Activated T-helper 17 cell treated with anti-CD3 and anti-CD28 coated beads, Interleukin-2, amount 50 U/mL, for 72 hours (primary cell): ENCODE measurements at regions not wholly inside any gene's neighbourhood (a gene's known extent, or its start where the extent isn't known, plus 50 kb on each side); places are given as distances from the start of the nearest gene placed in this dataset.

Experiments
- ATAC-seq: fragments of 150-1000 bp; cut with Tn5 transposase; replicated peaks from 2 replicates; pipeline ENCODE4 v1.10.0; 2021; ENCODE audit warnings: mild to moderate bottlenecking, moderate library complexity
- H3K27ac Mint-ChIP-seq: one replicate; pipeline ENCODE4 v1.8.0; 2022; ENCODE audit warnings: mixed read lengths
- H3K27me3 Mint-ChIP-seq: one replicate; pipeline ENCODE4 v1.8.0; 2022; ENCODE audit warnings: mixed read lengths
- H3K36me3 Mint-ChIP-seq: one replicate; pipeline ENCODE4 v1.8.0; 2022; ENCODE audit warnings: low read depth, mild to moderate bottlenecking, mixed read lengths
- H3K4me1 Mint-ChIP-seq: one replicate; pipeline ENCODE4 v1.8.0; 2022; ENCODE audit warnings: mixed read lengths
- H3K4me3 Mint-ChIP-seq: one replicate; pipeline ENCODE4 v1.8.0; 2022; ENCODE audit warnings: mild to moderate bottlenecking, mixed read lengths
- H3K9me3 Mint-ChIP-seq: one replicate; pipeline ENCODE4 v1.8.0; 2022; ENCODE audit warnings: mixed read lengths

- Mint-ChIP-seq H3K36me3 (no peaks in the 10 kb centered on the region), H3K27me3 (no peaks in the 10 kb centered on the region), H3K27ac (no peak overlapping the region), H3K4me1 (no peaks in the 10 kb centered on the region), H3K4me3 (no peak overlapping the region), H3K9me3 (peaks cover 14% of the 10 kb centered on the region)
- no peak for ATAC-seq
Measured at GRCh38 chr13:62287764-62288163, 872.1 kb upstream of the PCDH20 start.

DNA sequence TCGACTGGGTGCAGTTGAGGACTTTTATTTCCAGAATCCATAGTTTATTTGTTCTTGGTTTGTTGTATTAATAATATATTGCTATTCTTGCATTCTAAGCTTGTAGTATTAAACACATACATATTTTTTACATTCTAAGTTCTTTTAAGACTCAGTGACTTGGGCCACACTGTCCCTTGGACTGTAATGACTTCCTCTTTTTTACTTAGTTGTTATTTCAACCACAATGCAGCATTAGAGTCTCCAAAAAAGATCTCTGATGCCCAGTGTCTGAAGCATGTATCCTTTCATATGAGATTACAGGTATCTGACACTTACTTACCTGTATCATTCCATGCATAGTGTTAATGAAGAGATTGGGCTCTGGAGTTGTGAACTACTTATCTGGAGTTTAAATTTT is 864.9 kb upstream of the PCDH20 start:
- ATAC-seq = no peak
- Mint-ChIP-seq H3K4me1 (no peaks in the 10 kb centered on the region), H3K9me3 (peaks cover 12% of the 10 kb centered on the region), H3K36me3 (no peaks in the 10 kb centered on the region), H3K4me3 (no peak overlapping the region), H3K27me3 (no peaks in the 10 kb centered on the region), H3K27ac (no peak overlapping the region)

- H3K9me3 Mint-ChIP-seq = peaks cover 5% of the 10 kb centered on the region
- H3K27me3 Mint-ChIP-seq = no peaks in the 10 kb centered on the region
- no peaks in the 10 kb centered on the region for H3K4me1 Mint-ChIP-seq
- no peaks in the 10 kb centered on the region for H3K36me3 Mint-ChIP-seq
- no peak for ATAC-seq
- H3K27ac Mint-ChIP-seq = no peak overlapping the region
- H3K4me3 Mint-ChIP-seq = no peak overlapping the region
Measured at GRCh38 chr13:62278271-62278670, 862.6 kb upstream of the PCDH20 start.

DNA sequence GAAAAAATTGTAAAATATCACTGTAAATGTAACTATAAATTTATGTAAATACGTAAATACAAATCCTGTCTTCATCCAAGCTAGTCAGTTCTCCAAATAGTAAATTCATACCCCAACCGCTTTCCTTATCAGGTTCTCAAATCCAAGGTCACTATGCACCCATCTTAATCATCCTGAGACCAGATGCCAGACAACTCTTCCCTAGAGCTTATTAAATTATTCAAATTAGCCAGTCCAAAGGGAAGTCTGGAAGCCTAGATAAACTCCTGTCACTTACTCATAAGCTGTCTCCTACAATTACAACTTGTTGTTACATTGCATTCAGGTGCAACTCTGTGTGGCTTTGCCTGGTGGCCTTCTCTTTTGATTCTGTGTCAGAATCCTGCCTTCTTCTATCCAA is 836.1 kb upstream of the PCDH20 start:
- Mint-ChIP-seq H3K27ac (no peak overlapping the region), H3K9me3 (peaks cover 10% of the 10 kb centered on the region), H3K4me1 (no peaks in the 10 kb centered on the region), H3K4me3 (no peak overlapping the region), H3K27me3 (no peaks in the 10 kb centered on the region), H3K36me3 (no peaks in the 10 kb centered on the region)
- ATAC-seq = no peak

- ATAC-seq = no peak
- no peaks in the 10 kb centered on the region for H3K4me1 Mint-ChIP-seq
- H3K4me3 Mint-ChIP-seq = no peak overlapping the region
- no peaks in the 10 kb centered on the region for H3K36me3 Mint-ChIP-seq
- no peak overlapping the region for H3K27ac Mint-ChIP-seq
- H3K9me3 Mint-ChIP-seq = peaks cover 6% of the 10 kb centered on the region
- no peaks in the 10 kb centered on the region for H3K27me3 Mint-ChIP-seq
Measured at GRCh38 chr13:62250501-62251201, 835.0 kb upstream of the PCDH20 start.

GRCh38 chr13:62246581-62246980 is 830.9 kb upstream of the PCDH20 start:
- no peaks in the 10 kb centered on the region for H3K36me3 Mint-ChIP-seq
- H3K4me1 Mint-ChIP-seq = no peaks in the 10 kb centered on the region
- H3K9me3 Mint-ChIP-seq = peaks cover 10% of the 10 kb centered on the region
- H3K27me3 Mint-ChIP-seq = no peaks in the 10 kb centered on the region
- no peak for ATAC-seq
- no peak overlapping the region for H3K4me3 Mint-ChIP-seq
- H3K27ac Mint-ChIP-seq = no peak overlapping the region

GRCh38 chr13:62243106-62243505 is 827.5 kb upstream of the PCDH20 start:
- no peak overlapping the region for H3K27ac Mint-ChIP-seq
- H3K4me3 Mint-ChIP-seq = no peak overlapping the region
- ATAC-seq = no peak
- H3K9me3 Mint-ChIP-seq = peaks cover 4% of the 10 kb centered on the region
- no peaks in the 10 kb centered on the region for H3K36me3 Mint-ChIP-seq
- no peaks in the 10 kb centered on the region for H3K4me1 Mint-ChIP-seq
- H3K27me3 Mint-ChIP-seq = no peaks in the 10 kb centered on the region

DNA sequence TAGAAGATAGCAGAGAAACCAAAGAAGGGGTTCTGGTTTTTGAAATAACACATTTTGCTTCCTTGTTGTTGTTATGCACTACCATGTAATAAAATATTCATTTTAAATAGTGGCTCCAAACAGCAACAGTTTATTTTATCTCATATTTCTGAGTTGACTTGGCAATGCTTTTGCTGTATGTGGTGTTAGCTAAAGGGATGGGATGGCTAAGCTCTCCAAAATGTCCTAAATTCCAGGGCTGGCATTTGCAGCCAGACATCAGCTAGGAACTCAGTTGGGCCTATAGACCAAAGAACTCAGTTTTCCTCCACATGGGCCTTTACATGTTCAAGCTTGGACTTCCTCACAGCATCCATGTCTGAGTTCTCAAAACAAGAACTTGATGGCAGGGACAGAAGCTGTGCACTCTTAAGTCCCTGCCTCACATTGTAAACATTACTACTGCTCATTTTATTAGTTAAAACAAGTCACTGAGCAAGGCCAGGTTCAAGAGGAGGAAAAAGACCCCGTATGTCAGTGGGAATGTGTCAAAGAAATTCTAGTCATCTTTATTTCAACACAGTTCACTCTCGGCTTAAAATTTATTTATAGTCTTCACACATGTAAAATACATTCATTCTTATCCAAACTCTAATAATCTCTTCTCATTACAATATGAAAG is 819.3 kb upstream of the PCDH20 start:
- Mint-ChIP-seq H3K36me3 (no peaks in the 10 kb centered on the region), H3K27me3 (no peaks in the 10 kb centered on the region), H3K4me1 (no peaks in the 10 kb centered on the region), H3K9me3 (peaks cover 4% of the 10 kb centered on the region), H3K27ac (no peak overlapping the region), H3K4me3 (no peak overlapping the region)
- ATAC-seq = no peak

- Mint-ChIP-seq H3K27ac (no peak overlapping the region), H3K9me3 (peaks cover 17% of the 10 kb centered on the region), H3K27me3 (no peaks in the 10 kb centered on the region), H3K4me3 (no peak overlapping the region), H3K36me3 (no peaks in the 10 kb centered on the region), H3K4me1 (no peaks in the 10 kb centered on the region)
- no peak for ATAC-seq
Measured at GRCh38 chr13:62210951-62211350, 795.3 kb upstream of the PCDH20 start.

DNA sequence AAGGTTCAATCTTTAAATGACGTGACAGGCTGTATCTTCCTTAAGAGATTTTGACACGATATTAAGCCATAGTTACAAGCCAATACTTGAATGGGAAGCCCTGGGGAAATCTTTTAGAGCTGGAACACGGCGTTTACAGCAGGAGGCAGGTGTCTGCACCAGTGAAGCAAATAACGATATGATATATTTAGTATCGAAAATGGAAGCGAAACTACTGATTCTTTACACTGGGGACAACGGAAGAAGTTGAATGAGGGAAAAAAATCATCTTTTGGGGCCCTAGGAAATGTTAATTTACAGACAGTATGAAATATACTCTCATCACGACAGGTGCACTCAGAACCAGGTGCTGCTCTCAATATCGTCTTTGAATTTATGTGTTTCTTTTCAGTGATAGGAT is 793.9 kb upstream of the PCDH20 start:
- no peak overlapping the region for H3K27ac Mint-ChIP-seq
- no peak for ATAC-seq
- H3K4me1 Mint-ChIP-seq = no peaks in the 10 kb centered on the region
- H3K27me3 Mint-ChIP-seq = no peaks in the 10 kb centered on the region
- peaks cover 21% of the 10 kb centered on the region for H3K9me3 Mint-ChIP-seq
- no peak overlapping the region for H3K4me3 Mint-ChIP-seq
- H3K36me3 Mint-ChIP-seq = no peaks in the 10 kb centered on the region

- Mint-ChIP-seq H3K9me3 (peaks cover 22% of the 10 kb centered on the region), H3K4me1 (no peaks in the 10 kb centered on the region), H3K36me3 (no peaks in the 10 kb centered on the region), H3K27me3 (no peaks in the 10 kb centered on the region), H3K27ac (no peak overlapping the region), H3K4me3 (no peak overlapping the region)
- no peak for ATAC-seq
Measured at GRCh38 chr13:62207388-62207787, 791.7 kb upstream of the PCDH20 start.

DNA sequence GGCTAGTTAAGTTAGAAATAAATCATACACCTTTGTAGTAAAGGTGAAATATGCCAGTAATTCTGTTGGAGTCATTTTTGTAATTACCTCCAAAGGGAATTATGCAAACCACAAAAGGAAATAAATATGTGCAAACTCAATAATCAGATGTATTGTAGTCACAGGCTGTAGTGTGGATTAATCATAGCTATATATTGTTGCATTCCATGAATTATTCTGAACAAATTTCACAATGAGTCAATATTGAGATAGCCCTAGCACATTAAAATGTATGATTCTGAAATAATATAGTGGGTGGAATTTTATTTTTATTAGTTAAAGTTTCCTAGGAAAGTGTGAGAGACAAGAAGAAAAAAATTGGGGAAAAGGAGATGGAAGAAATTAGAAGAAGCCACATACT is 790.5 kb upstream of the PCDH20 start:
- Mint-ChIP-seq H3K4me3 (no peak overlapping the region), H3K4me1 (no peaks in the 10 kb centered on the region), H3K9me3 (peaks cover 22% of the 10 kb centered on the region), H3K27ac (no peak overlapping the region), H3K27me3 (no peaks in the 10 kb centered on the region), H3K36me3 (no peaks in the 10 kb centered on the region)
- ATAC-seq = no peak

GRCh38 chr13:62205273-62205672 is 789.6 kb upstream of the PCDH20 start:
- H3K4me1 Mint-ChIP-seq = no peaks in the 10 kb centered on the region
- H3K36me3 Mint-ChIP-seq = no peaks in the 10 kb centered on the region
- H3K9me3 Mint-ChIP-seq = peaks cover 28% of the 10 kb centered on the region
- no peak for ATAC-seq
- H3K27ac Mint-ChIP-seq = no peak overlapping the region
- H3K4me3 Mint-ChIP-seq = no peak overlapping the region
- no peaks in the 10 kb centered on the region for H3K27me3 Mint-ChIP-seq

- no peaks in the 10 kb centered on the region for H3K36me3 Mint-ChIP-seq
- H3K4me3 Mint-ChIP-seq = no peak overlapping the region
- no peak overlapping the region for H3K27ac Mint-ChIP-seq
- peaks cover 5% of the 10 kb centered on the region for H3K9me3 Mint-ChIP-seq
- no peak for ATAC-seq
- no peaks in the 10 kb centered on the region for H3K4me1 Mint-ChIP-seq
- H3K27me3 Mint-ChIP-seq = no peaks in the 10 kb centered on the region
Measured at GRCh38 chr13:62194371-62194770, 778.7 kb upstream of the PCDH20 start.

- H3K27me3 Mint-ChIP-seq = no peaks in the 10 kb centered on the region
- no peak for ATAC-seq
- no peaks in the 10 kb centered on the region for H3K36me3 Mint-ChIP-seq
- no peaks in the 10 kb centered on the region for H3K4me1 Mint-ChIP-seq
- peaks cover 5% of the 10 kb centered on the region for H3K9me3 Mint-ChIP-seq
- no peak overlapping the region for H3K27ac Mint-ChIP-seq
- no peak overlapping the region for H3K4me3 Mint-ChIP-seq
Measured at GRCh38 chr13:62193919-62194318, 778.3 kb upstream of the PCDH20 start.
